ENCODE measurements at regions not wholly inside any gene's neighbourhood (a gene's known extent, or its start where the extent isn't known, plus 50 kb on each side); places are given as distances from the start of the nearest gene placed in this dataset.

DNA sequence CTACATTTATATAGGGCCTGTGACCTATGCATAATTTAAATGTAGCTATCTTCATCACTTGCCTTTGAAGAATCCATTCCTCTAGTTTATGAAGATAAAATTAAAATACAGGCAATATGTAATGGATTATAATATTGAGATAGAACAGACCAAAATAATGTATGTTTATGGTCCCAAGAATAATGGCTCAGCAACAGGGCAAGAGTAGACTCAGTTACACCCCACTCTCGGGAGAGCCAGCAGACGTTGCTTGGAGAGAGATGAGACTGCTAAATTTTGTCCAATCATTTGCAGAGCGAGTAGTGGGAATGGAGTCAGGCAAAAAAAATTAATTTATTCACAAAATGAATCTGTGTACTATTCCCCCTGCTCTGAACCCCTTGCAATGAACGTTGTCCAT lies 223.2 kb upstream of the FAT4 start:
- TF ChIP-seq, protein P1, sequence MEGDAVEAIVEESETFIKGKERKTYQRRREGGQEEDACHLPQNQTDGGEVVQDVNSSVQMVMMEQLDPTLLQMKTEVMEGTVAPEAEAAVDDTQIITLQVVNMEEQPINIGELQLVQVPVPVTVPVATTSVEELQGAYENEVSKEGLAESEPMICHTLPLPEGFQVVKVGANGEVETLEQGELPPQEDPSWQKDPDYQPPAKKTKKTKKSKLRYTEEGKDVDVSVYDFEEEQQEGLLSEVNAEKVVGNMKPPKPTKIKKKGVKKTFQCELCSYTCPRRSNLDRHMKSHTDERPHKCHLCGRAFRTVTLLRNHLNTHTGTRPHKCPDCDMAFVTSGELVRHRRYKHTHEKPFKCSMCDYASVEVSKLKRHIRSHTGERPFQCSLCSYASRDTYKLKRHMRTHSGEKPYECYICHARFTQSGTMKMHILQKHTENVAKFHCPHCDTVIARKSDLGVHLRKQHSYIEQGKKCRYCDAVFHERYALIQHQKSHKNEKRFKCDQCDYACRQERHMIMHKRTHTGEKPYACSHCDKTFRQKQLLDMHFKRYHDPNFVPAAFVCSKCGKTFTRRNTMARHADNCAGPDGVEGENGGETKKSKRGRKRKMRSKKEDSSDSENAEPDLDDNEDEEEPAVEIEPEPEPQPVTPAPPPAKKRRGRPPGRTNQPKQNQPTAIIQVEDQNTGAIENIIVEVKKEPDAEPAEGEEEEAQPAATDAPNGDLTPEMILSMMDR (IDR thresholded peaks at IDR 0.05) = no peak
- no peak for TF ChIP-seq ZFX (IDR thresholded peaks at IDR 0.05; ENCODE audit: borderline replicate concordance)
